H1 (cell line): ENCODE measurements at regions not wholly inside any gene's neighbourhood (a gene's known extent, or its start where the extent isn't known, plus 50 kb on each side); places are given as distances from the start of the nearest gene placed in this dataset.

Experiments used
- CTCF ChIA-PET: fragments of 300-600 bp; sonication (Branson Sonifier 250); formaldehyde crosslinking; loops from one replicate; lab custom pipeline; 2021; ENCODE audit not compliant: partially characterized antibody; lab: Charles Lee
- POLR2A ChIA-PET: fragments of 300-600 bp; sonication (Branson Sonifier 250); formaldehyde crosslinking; loops from one replicate; lab custom pipeline; 2021; ENCODE audit warnings: inconsistent platforms; ENCODE audit not compliant: partially characterized antibody; lab: Charles Lee
- DNase-seq, 2 experiments: peaks; one replicate each; pipeline versions ENCODE4 v3.0.0 to v3.0.0-alpha.2; 2010 to 2022; ENCODE audit warnings: low spot score in 2 of 2, low read depth in 1 of 2, mixed read lengths in 1 of 2
- FAIRE-seq: peaks from 2 replicates; lab custom pipeline; 2011; peaks lifted over from hg19 to GRCh38; lab: Jason Lieb, UNC
- H2AFZ ChIP-seq: 2 replicates; pipeline ENCODE4 v1.8.1; 2012; ENCODE audit warnings: low read length, inconsistent platforms
- H2AK5ac ChIP-seq: 2 replicates; pipeline ENCODE4 v1.6.1; 2013; ENCODE audit warnings: low read depth, low read length
- H2BK120ac ChIP-seq: replicated peaks from 2 replicates; pipeline ENCODE3; 2013; ENCODE audit warnings: low read depth, low read length, inconsistent platforms
- H2BK12ac ChIP-seq: 2 replicates; pipeline ENCODE4 v1.6.1; 2013; ENCODE audit warnings: low read depth, low read length
- H2BK15ac ChIP-seq: 2 replicates; pipeline ENCODE4 v1.6.1; 2013; ENCODE audit warnings: low read length
- H2BK20ac ChIP-seq: 2 replicates; pipeline ENCODE4 v1.6.1; 2013; ENCODE audit warnings: low read length
- H2BK5ac ChIP-seq: 2 replicates; pipeline ENCODE4 v1.6.1; 2013; ENCODE audit warnings: low read depth, low read length
- H3K14ac ChIP-seq: 2 replicates; pipeline ENCODE4 v1.6.1; 2013; ENCODE audit warnings: inconsistent platforms; ENCODE audit not compliant: insufficient read length
- H3K18ac ChIP-seq: 2 replicates; pipeline ENCODE4 v1.6.1; 2013; ENCODE audit warnings: low read length; ENCODE audit errors: extremely low read depth
- H3K23ac ChIP-seq: 2 replicates; pipeline ENCODE4 v1.6.1; 2013; ENCODE audit warnings: inconsistent platforms; ENCODE audit not compliant: insufficient read length
- H3K23me2 ChIP-seq: 2 replicates; pipeline ENCODE4 v1.6.1; 2013; ENCODE audit warnings: low read depth, low read length
- H3K27ac ChIP-seq: 2 replicates; pipeline ENCODE4 v1.6.1; 2011; ENCODE audit warnings: low read depth, low read length, inconsistent platforms
- H3K27me3 ChIP-seq, 4 experiments: replicated peaks in 1 of 4; 1 replicate in 1 of 4; 2 replicates in 3 of 4; pipeline versions ENCODE4 v1.6.1 to v1.8.1; 2011 to 2013; ENCODE audit warnings: low read length in 3 of 4, mild to moderate bottlenecking in 3 of 4, inconsistent platforms in 2 of 4, mixed read lengths in 2 of 4, moderate library complexity in 1 of 4; ENCODE audit not compliant: control insufficient read depth in 3 of 4, insufficient read depth in 3 of 4; ENCODE audit errors: extremely low read depth in 1 of 4
- H3K36me3 ChIP-seq, 4 experiments: 2 replicates each; pipeline versions ENCODE4 v1.6.1 to v1.8.1; 2011 to 2013; ENCODE audit warnings: mild to moderate bottlenecking in 4 of 4, low read length in 3 of 4, moderate library complexity in 2 of 4, control low read depth in 1 of 4, inconsistent platforms in 1 of 4; ENCODE audit not compliant: insufficient read depth in 4 of 4, control insufficient read depth in 2 of 4
- H3K4ac ChIP-seq: replicated peaks from 2 replicates; pipeline ENCODE3; 2013; ENCODE audit warnings: low read length, low read depth, mixed read lengths, inconsistent platforms; ENCODE audit not compliant: insufficient read length
- H3K4me1 ChIP-seq, 4 experiments: replicated peaks in 1 of 4; 1 replicate in 1 of 4; 2 replicates in 3 of 4; pipeline versions ENCODE4 v1.6.1 to v1.8.1; 2011 to 2013; ENCODE audit warnings: low read length in 3 of 4, inconsistent platforms in 2 of 4, mixed read lengths in 1 of 4; ENCODE audit not compliant: insufficient read depth in 4 of 4, control insufficient read depth in 3 of 4
- H3K4me2 ChIP-seq, 2 experiments: 2 replicates each; pipeline versions ENCODE4 v1.6.1 to v1.8.1; 2011 to 2013; ENCODE audit warnings: low read depth in 2 of 2, low read length in 2 of 2, control low read depth in 1 of 2, inconsistent platforms in 1 of 2, mild to moderate bottlenecking in 1 of 2; ENCODE audit not compliant: insufficient read depth in 1 of 2
- H3K4me3 ChIP-seq, 4 experiments: fragments of 200-600, 300-600 bp in 1 of 4; sonication (generic), shearing (Covaris generic), sonication (Bioruptor Twin) in 1 of 4; 2 replicates each; pipeline versions ENCODE4 v1.5.1 to v1.8.1; 2011 to 2016; ENCODE audit warnings: low read length in 4 of 4, low read depth in 3 of 4, control low read depth in 2 of 4, inconsistent platforms in 2 of 4, mild to moderate bottlenecking in 2 of 4, mixed read lengths in 1 of 4, moderate library complexity in 1 of 4; ENCODE audit not compliant: insufficient read depth in 2 of 4; ENCODE audit errors: extremely low read depth in 1 of 4
- H3K56ac ChIP-seq: replicated peaks from 2 replicates; pipeline ENCODE3; 2013; ENCODE audit warnings: low read depth, mild to moderate bottlenecking, mixed read lengths, low read length, inconsistent platforms; ENCODE audit not compliant: insufficient read length
- H3K79me1 ChIP-seq: 2 replicates; pipeline ENCODE4 v1.6.1; 2013; ENCODE audit warnings: low read depth, low read length, control low read depth
- H3K79me2 ChIP-seq, 2 experiments: 2 replicates each; pipeline versions ENCODE4 v1.6.1 to v1.8.1; 2012 to 2013; ENCODE audit warnings: low read length in 2 of 2, mild to moderate bottlenecking in 2 of 2, inconsistent platforms in 1 of 2; ENCODE audit not compliant: insufficient read depth in 2 of 2, control insufficient read depth in 1 of 2
- H3K9ac ChIP-seq, 4 experiments: replicated peaks in 1 of 4; 1 replicate in 1 of 4; 2 replicates in 3 of 4; pipeline versions ENCODE4 v1.6.1 to v1.8.1; 2011 to 2013; ENCODE audit warnings: low read depth in 3 of 4, low read length in 3 of 4, control low read depth in 2 of 4, mild to moderate bottlenecking in 2 of 4, moderate library complexity in 2 of 4, inconsistent platforms in 1 of 4; ENCODE audit errors: extremely low read depth in 1 of 4
- H3K9me3 ChIP-seq, 2 experiments: 2 replicates each; pipeline versions ENCODE4 v1.6.1 to v1.8.1; 2012 to 2013; ENCODE audit warnings: mild to moderate bottlenecking in 2 of 2, moderate library complexity in 2 of 2, control low read depth in 1 of 2, inconsistent platforms in 1 of 2, low read depth in 1 of 2, low read length in 1 of 2, mixed read lengths in 1 of 2; ENCODE audit not compliant: insufficient read depth in 2 of 2
- H4K20me1 ChIP-seq, 2 experiments: replicated peaks in 1 of 2; 2 replicates each; pipeline versions ENCODE3 to v1.8.1; 2011 to 2013; ENCODE audit warnings: inconsistent platforms in 2 of 2, low read length in 2 of 2, mild to moderate bottlenecking in 1 of 2; ENCODE audit not compliant: insufficient read depth in 2 of 2, control insufficient read depth in 1 of 2
- H4K5ac ChIP-seq: 2 replicates; pipeline ENCODE4 v1.6.1; 2013; ENCODE audit warnings: low read length, low read depth, mixed read lengths, inconsistent platforms; ENCODE audit not compliant: insufficient read length
- H4K8ac ChIP-seq: 2 replicates; pipeline ENCODE4 v1.8.0; 2013; ENCODE audit warnings: mild to moderate bottlenecking, moderate library complexity, low read length, inconsistent platforms; ENCODE audit not compliant: insufficient read depth; ENCODE audit errors: extremely low read depth
- H4K91ac ChIP-seq: replicated peaks from 2 replicates; pipeline ENCODE3; 2013; ENCODE audit warnings: low read length, mixed read lengths, inconsistent platforms; ENCODE audit not compliant: insufficient read length
- EGR1 ChIP-seq: IDR thresholded peaks from 2 replicates; pipeline ENCODE4 v1.6.1; 2011; ENCODE audit warnings: low read depth, low read length, borderline replicate concordance
- EZH2 ChIP-seq: fragments of 200-600 bp; sonication (generic); IDR thresholded peaks from 2 replicates; pipeline ENCODE4 v1.7.1; 2012; ENCODE audit warnings: low read depth, mild to moderate bottlenecking, moderate library complexity, low read length, inconsistent platforms; ENCODE audit not compliant: severe bottlenecking
- GABPA ChIP-seq: IDR thresholded peaks from 2 replicates; pipeline ENCODE4 v1.6.1; 2011; ENCODE audit warnings: mild to moderate bottlenecking, low read length, moderate library complexity, borderline replicate concordance; ENCODE audit not compliant: insufficient read depth
- HDAC6 ChIP-seq: IDR thresholded peaks from one replicate; pipeline ENCODE4 v1.7.1; 2012; ENCODE audit warnings: low read depth, mild to moderate bottlenecking, inconsistent platforms, low read length, moderate library complexity
- NANOG ChIP-seq: IDR thresholded peaks from 2 replicates; pipeline ENCODE4 v1.6.1; 2011; ENCODE audit warnings: low read length, low read depth, mild to moderate bottlenecking, inconsistent platforms; ENCODE audit not compliant: insufficient read depth, poor library complexity, severe bottlenecking
- POLR2AphosphoS5 ChIP-seq: IDR thresholded peaks from 2 replicates; pipeline ENCODE4 v1.6.1; 2011; ENCODE audit warnings: low read depth, low read length
- RBBP5 ChIP-seq: IDR thresholded peaks from 2 replicates; pipeline ENCODE4 v1.7.1; 2012; ENCODE audit warnings: low read depth, mild to moderate bottlenecking, inconsistent platforms, low read length, moderate library complexity, borderline replicate concordance
- RFX5 ChIP-seq: IDR thresholded peaks from 2 replicates; pipeline ENCODE4 v1.6.1; 2011; ENCODE audit warnings: low read depth, low read length, improper control_type of control experiment, borderline replicate concordance
- SP1 ChIP-seq: IDR thresholded peaks from 2 replicates; pipeline ENCODE4 v1.6.1; 2011; ENCODE audit warnings: low read depth, low read length
- TAF7 ChIP-seq: optimal IDR thresholded peaks from 2 replicates; pipeline ENCODE3; 2011; ENCODE audit warnings: low read depth, mild to moderate bottlenecking, inconsistent platforms, low read length, moderate library complexity, borderline replicate concordance
- WGBS, 2 experiments: shearing (Covaris generic) in 1 of 2; methylation state at CpG; one replicate each; pipeline versions ENCODE4 v1.1.6 to v1.1.7; 2013 to 2015; ENCODE audit warnings: low lambda C conversion rate in 2 of 2, mixed read lengths in 2 of 2, inconsistent platforms in 1 of 2, low coverage in 1 of 2, missing lambda C conversion rate in 1 of 2; ENCODE audit not compliant: insufficient replicate concordance in 2 of 2, insufficient coverage in 1 of 2, insufficient read length in 1 of 2; ENCODE audit errors: extremely low coverage in 1 of 2, missing lambda C conversion rate in 1 of 2; 5-methylcytosine and 5-hydroxymethylcytosine counted together

DNA sequence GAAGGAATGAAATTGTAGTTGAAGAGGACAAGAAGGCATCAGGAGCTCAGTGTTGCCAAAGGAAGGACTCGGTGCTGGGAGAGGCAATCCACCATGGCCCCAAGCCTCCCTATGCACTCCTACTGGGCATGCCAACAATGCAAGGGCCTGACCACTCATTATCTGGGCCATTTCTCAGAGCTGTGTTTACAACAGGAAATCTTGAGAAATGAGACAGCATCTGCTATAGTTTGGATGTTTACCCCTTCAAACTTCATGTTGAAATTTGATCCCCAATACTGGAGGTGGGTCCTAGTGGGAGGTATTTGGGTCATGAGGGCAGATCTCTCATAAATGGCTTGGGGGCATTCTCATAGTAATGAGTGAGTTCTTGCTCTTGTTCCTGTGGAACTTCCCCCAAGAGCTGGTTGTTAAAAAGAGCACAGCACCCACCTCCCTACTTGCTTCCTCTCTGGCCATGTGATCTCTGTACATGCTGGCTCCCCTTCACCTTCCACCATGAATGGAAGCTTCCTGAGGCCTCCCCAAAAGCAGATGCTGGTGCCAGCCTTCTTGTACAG lies 50.8 kb upstream of the AOAH start:
- H3K4me3 ChIP-seq: no peak overlapping the region
- no peaks in the 10 kb centered on the region for H3K23me2 ChIP-seq
- TF ChIP-seq TAF7 (no peak), POLR2AphosphoS5 (no peak), EGR1 (no peak), GABPA (no peak), HDAC6 (no peak), RBBP5 (no peak), NANOG (no peak), SP1 (no peak), EZH2 (no peak), RFX5 (no peak)
- DNase-seq (no peak), FAIRE-seq (no peak)
- H3K18ac ChIP-seq: peak overlapping the region; percentile 1; the same call in 1 of the 2 replicates
- no peak overlapping the region for H3K56ac ChIP-seq
- no peak overlapping the region for H3K14ac ChIP-seq
- H3K23ac ChIP-seq: no peak overlapping the region
- H3K27ac ChIP-seq: no peak overlapping the region
- H2BK20ac ChIP-seq: 0 out of 2 replicates have a peak overlapping the region, but pooled peaks have one; percentile 82
- H3K4ac ChIP-seq: no peak overlapping the region
- ChIA-PET POLR2A (no interaction called here), CTCF (interaction anchor here (0.6 to 0.8 kb wide), 2 partner anchors 19 to 55 kb away, joined by 3 to 4 read pairs; no protein-coding TSS in a partner anchor)
- 0 out of 2 replicates have a peak overlapping the region, but pooled peaks have one; percentile 14 for H2AFZ ChIP-seq
- H2AK5ac ChIP-seq: no peak overlapping the region
- no peak overlapping the region for H3K9ac ChIP-seq
- H3K4me1 ChIP-seq: peaks cover 0 to 5% (median 1%) of the 10 kb centered on the region in 4 experiments; a peak in 1 of 7 replicates
- no peaks in the 10 kb centered on the region for H4K20me1 ChIP-seq
- H2BK120ac ChIP-seq: no peak overlapping the region
- WGBS, 2 experiments: 73% methylated on average over 1 of the region's 1 CpG; no CpG with 5 or more reads in 1 of the 2 experiments
- H3K9me3 ChIP-seq: no peaks in the 10 kb centered on the region
- H3K79me1 ChIP-seq: no peaks in the 10 kb centered on the region
- no peaks in the 10 kb centered on the region for H3K79me2 ChIP-seq
- H3K27me3 ChIP-seq: no peaks in the 10 kb centered on the region
- H3K36me3 ChIP-seq: no peaks in the 10 kb centered on the region; a peak in 1 of 8 replicates
- no peak overlapping the region for H2BK15ac ChIP-seq
- no peak overlapping the region for H4K5ac ChIP-seq
- H2BK5ac ChIP-seq: no peak overlapping the region
- no peak overlapping the region for H4K91ac ChIP-seq
- H3K4me2 ChIP-seq: no peak overlapping the region
- H4K8ac ChIP-seq: no peak overlapping the region
- H2BK12ac ChIP-seq: no peak overlapping the region
